ENCODE measurements at regions not wholly inside any gene's neighbourhood (a gene's known extent, or its start where the extent isn't known, plus 50 kb on each side); places are given as distances from the start of the nearest gene placed in this dataset.

- no peaks in the 10 kb centered on the region for H3K79me1 ChIP-seq (replicated peaks; ENCODE audit: low read length, poor library complexity, severe bottlenecking)
- H3K14ac ChIP-seq (ENCODE audit: low read length in 2 of 2): no peak overlapping the region
- no peak overlapping the region for H3K4ac ChIP-seq (ENCODE audit: low read depth in 1 of 2, low read length in 2 of 2)
- no peak overlapping the region for H2BK15ac ChIP-seq (ENCODE audit: low read depth, poor library complexity, severe bottlenecking)
- H4K91ac ChIP-seq (ENCODE audit: low read length): no peak overlapping the region
- no peaks in the 10 kb centered on the region for H3K4me1 ChIP-seq (ENCODE audit: control insufficient read depth, insufficient read depth, low read depth, low read length)
- no peak overlapping the region for H2BK5ac ChIP-seq (ENCODE audit: low read depth, low read length, poor library complexity, severe bottlenecking)
- WGBS: 91% methylated on average over 4 of the region's 4 CpGs
- H3K27me3 ChIP-seq (ENCODE audit: control insufficient read depth in 1 of 2, insufficient read depth in 1 of 2, low read length in 2 of 2): no peaks in the 10 kb centered on the region
- H3K27ac ChIP-seq (ENCODE audit: low read length, poor library complexity, severe bottlenecking): no peak overlapping the region
- no peak overlapping the region for H4K8ac ChIP-seq (ENCODE audit: low read length)
- no peak overlapping the region for H3K4me2 ChIP-seq (ENCODE audit: low read length, poor library complexity, severe bottlenecking)
- no peak overlapping the region for H3K4me3 ChIP-seq (ENCODE audit: insufficient read depth in 1 of 2, low read depth in 1 of 2, low read length in 2 of 2)
- no peak overlapping the region for H2AK5ac ChIP-seq (ENCODE audit: low read length, severe bottlenecking)
- DNase-seq: no peak
- no peak overlapping the region for H3K9ac ChIP-seq (ENCODE audit: low read length)
- H2AFZ ChIP-seq (ENCODE audit: low read depth, low read length): no peak overlapping the region
- H3K23ac ChIP-seq (ENCODE audit: low read length in 2 of 2): no peak overlapping the region
- H3K36me3 ChIP-seq (ENCODE audit: control insufficient read depth in 1 of 2, insufficient read depth in 2 of 2, low read depth in 1 of 2, low read length in 2 of 2): no peaks in the 10 kb centered on the region
- H2BK120ac ChIP-seq (ENCODE audit: low read depth, low read length): no peak overlapping the region
- H3K18ac ChIP-seq (ENCODE audit: low read depth in 1 of 2, low read length in 2 of 2): no peak overlapping the region
- no peak overlapping the region for H2BK12ac ChIP-seq (ENCODE audit: low read length in 2 of 2)
- no peaks in the 10 kb centered on the region for H3K9me3 ChIP-seq (ENCODE audit: control insufficient read depth, low read length)
These were observed 249.0 kb upstream of the KIRREL3 start for GRCh38 chr11:127249576-127249975.

DNA sequence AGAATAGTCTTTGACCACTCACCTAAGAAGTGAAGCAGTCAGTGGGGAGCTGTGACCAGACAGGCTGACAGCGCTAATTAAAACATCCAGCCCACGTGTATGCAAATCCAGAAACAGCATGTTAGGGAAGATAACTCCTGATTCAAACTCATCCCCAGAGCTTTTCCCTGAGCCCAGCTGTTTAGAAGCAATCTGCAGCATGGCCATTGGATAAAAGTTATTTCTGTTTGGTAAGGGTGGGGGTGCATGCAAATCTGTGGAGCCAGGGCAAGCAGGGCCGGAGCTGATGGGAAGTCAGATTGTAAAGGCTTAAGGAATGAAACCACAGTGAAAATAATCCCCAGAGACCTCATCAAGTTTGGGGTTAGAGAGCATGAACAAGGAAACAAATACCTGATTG lies 247.9 kb upstream of the KIRREL3 start:
- no peak overlapping the region for H2BK120ac ChIP-seq (ENCODE audit: low read depth, low read length)
- H3K14ac ChIP-seq (ENCODE audit: low read length in 2 of 2): no peak overlapping the region
- no peaks in the 10 kb centered on the region for H3K4me1 ChIP-seq (ENCODE audit: control insufficient read depth, insufficient read depth, low read depth, low read length)
- H2BK12ac ChIP-seq (ENCODE audit: low read length in 2 of 2): no peak overlapping the region
- H2AK5ac ChIP-seq (ENCODE audit: low read length, severe bottlenecking): no peak overlapping the region
- no peak overlapping the region for H3K4ac ChIP-seq (ENCODE audit: low read depth in 1 of 2, low read length in 2 of 2)
- H3K27ac ChIP-seq (ENCODE audit: low read length, poor library complexity, severe bottlenecking): no peak overlapping the region
- no peak overlapping the region for H3K23ac ChIP-seq (ENCODE audit: low read length in 2 of 2)
- H3K18ac ChIP-seq (ENCODE audit: low read depth in 1 of 2, low read length in 2 of 2): no peak overlapping the region
- no peaks in the 10 kb centered on the region for H3K9me3 ChIP-seq (ENCODE audit: control insufficient read depth, low read length)
- no peak for DNase-seq
- H3K9ac ChIP-seq (ENCODE audit: low read length): no peak overlapping the region
- no peak overlapping the region for H2BK5ac ChIP-seq (ENCODE audit: low read depth, low read length, poor library complexity, severe bottlenecking)
- H4K91ac ChIP-seq (ENCODE audit: low read length): no peak overlapping the region
- no peak overlapping the region for H2AFZ ChIP-seq (ENCODE audit: low read depth, low read length)
- H3K79me1 ChIP-seq (replicated peaks; ENCODE audit: low read length, poor library complexity, severe bottlenecking): no peaks in the 10 kb centered on the region
- H3K4me2 ChIP-seq (ENCODE audit: low read length, poor library complexity, severe bottlenecking): no peak overlapping the region
- 72% methylated on average over 3 of the region's 3 CpGs for WGBS
- no peak overlapping the region for H4K8ac ChIP-seq (ENCODE audit: low read length)
- H2BK15ac ChIP-seq (ENCODE audit: low read depth, poor library complexity, severe bottlenecking): no peak overlapping the region
- H3K36me3 ChIP-seq (ENCODE audit: control insufficient read depth in 1 of 2, insufficient read depth in 2 of 2, low read depth in 1 of 2, low read length in 2 of 2): no peaks in the 10 kb centered on the region
- no peak overlapping the region for H3K4me3 ChIP-seq (ENCODE audit: insufficient read depth in 1 of 2, low read depth in 1 of 2, low read length in 2 of 2)
- no peaks in the 10 kb centered on the region for H3K27me3 ChIP-seq (ENCODE audit: control insufficient read depth in 1 of 2, insufficient read depth in 1 of 2, low read length in 2 of 2)

GRCh38 chr11:127247261-127247851 lies 246.8 kb upstream of the KIRREL3 start:
- no peak for DNase-seq
- Histone ChIP-seq H2BK120ac (ENCODE audit: low read depth, low read length) (no peak overlapping the region), H3K79me1 (replicated peaks; ENCODE audit: low read length, poor library complexity, severe bottlenecking) (no peaks in the 10 kb centered on the region), H3K14ac (ENCODE audit: low read length in 2 of 2) (no peak overlapping the region), H4K91ac (ENCODE audit: low read length) (no peak overlapping the region), H2AFZ (ENCODE audit: low read depth, low read length) (no peak overlapping the region), H2AK5ac (ENCODE audit: low read length, severe bottlenecking) (no peak overlapping the region), H3K27me3 (ENCODE audit: control insufficient read depth in 1 of 2, insufficient read depth in 1 of 2, low read length in 2 of 2) (no peaks in the 10 kb centered on the region), H3K4me1 (ENCODE audit: control insufficient read depth, insufficient read depth, low read depth, low read length) (no peaks in the 10 kb centered on the region), H3K4me3 (ENCODE audit: insufficient read depth in 1 of 2, low read depth in 1 of 2, low read length in 2 of 2) (no peak overlapping the region), H3K4ac (ENCODE audit: low read depth in 1 of 2, low read length in 2 of 2) (no peak overlapping the region), H3K36me3 (ENCODE audit: control insufficient read depth in 1 of 2, insufficient read depth in 2 of 2, low read depth in 1 of 2, low read length in 2 of 2) (no peaks in the 10 kb centered on the region), H2BK12ac (ENCODE audit: low read length in 2 of 2) (no peak overlapping the region), H2BK15ac (ENCODE audit: low read depth, poor library complexity, severe bottlenecking) (no peak overlapping the region), H3K4me2 (ENCODE audit: low read length, poor library complexity, severe bottlenecking) (no peak overlapping the region), H2BK5ac (ENCODE audit: low read depth, low read length, poor library complexity, severe bottlenecking) (no peak overlapping the region), H3K18ac (ENCODE audit: low read depth in 1 of 2, low read length in 2 of 2) (no peak overlapping the region), H3K27ac (ENCODE audit: low read length, poor library complexity, severe bottlenecking) (no peak overlapping the region), H4K8ac (ENCODE audit: low read length) (no peak overlapping the region), H3K9me3 (ENCODE audit: control insufficient read depth, low read length) (no peaks in the 10 kb centered on the region), H3K23ac (ENCODE audit: low read length in 2 of 2) (no peak overlapping the region), H3K9ac (ENCODE audit: low read length) (no peak overlapping the region)
- WGBS: 43% methylated on average over 7 of the region's 7 CpGs

DNA sequence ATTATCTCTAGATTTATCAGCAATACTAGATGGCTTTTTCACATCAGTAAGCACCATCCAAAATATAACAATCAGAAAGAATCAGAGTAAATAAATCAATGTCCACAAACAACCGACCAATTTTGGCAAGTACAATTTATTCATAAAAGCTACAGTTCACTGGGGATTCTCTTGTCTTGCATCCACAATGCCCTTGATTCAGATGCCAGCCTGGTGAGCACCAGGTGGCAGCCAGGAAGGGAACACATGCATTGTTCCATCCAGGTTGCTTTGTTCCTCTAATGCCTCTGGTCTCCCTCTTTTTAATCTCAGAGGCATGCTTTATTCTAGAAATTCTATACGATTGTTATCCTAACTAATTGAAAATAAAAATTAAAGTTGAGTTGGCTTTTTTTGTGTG lies 242.1 kb upstream of the KIRREL3 start:
- Histone ChIP-seq H3K4me2 (ENCODE audit: low read length, poor library complexity, severe bottlenecking) (no peak overlapping the region), H2AK5ac (ENCODE audit: low read length, severe bottlenecking) (no peak overlapping the region), H3K4me1 (ENCODE audit: control insufficient read depth, insufficient read depth, low read depth, low read length) (no peaks in the 10 kb centered on the region), H3K23ac (ENCODE audit: low read length in 2 of 2) (no peak overlapping the region), H4K91ac (ENCODE audit: low read length) (no peak overlapping the region), H2BK12ac (ENCODE audit: low read length in 2 of 2) (no peak overlapping the region), H3K79me1 (replicated peaks; ENCODE audit: low read length, poor library complexity, severe bottlenecking) (no peaks in the 10 kb centered on the region), H2BK120ac (ENCODE audit: low read depth, low read length) (no peak overlapping the region), H3K14ac (ENCODE audit: low read length in 2 of 2) (no peak overlapping the region), H4K8ac (ENCODE audit: low read length) (no peak overlapping the region), H3K27me3 (ENCODE audit: control insufficient read depth in 1 of 2, insufficient read depth in 1 of 2, low read length in 2 of 2) (no peaks in the 10 kb centered on the region), H3K9ac (ENCODE audit: low read length) (no peak overlapping the region), H2BK5ac (ENCODE audit: low read depth, low read length, poor library complexity, severe bottlenecking) (no peak overlapping the region), H3K18ac (ENCODE audit: low read depth in 1 of 2, low read length in 2 of 2) (no peak overlapping the region), H3K9me3 (ENCODE audit: control insufficient read depth, low read length) (no peaks in the 10 kb centered on the region), H2AFZ (ENCODE audit: low read depth, low read length) (no peak overlapping the region), H2BK15ac (ENCODE audit: low read depth, poor library complexity, severe bottlenecking) (no peak overlapping the region), H3K27ac (ENCODE audit: low read length, poor library complexity, severe bottlenecking) (no peak overlapping the region), H3K4ac (ENCODE audit: low read depth in 1 of 2, low read length in 2 of 2) (no peak overlapping the region), H3K36me3 (ENCODE audit: control insufficient read depth in 1 of 2, insufficient read depth in 2 of 2, low read depth in 1 of 2, low read length in 2 of 2) (no peaks in the 10 kb centered on the region), H3K4me3 (ENCODE audit: insufficient read depth in 1 of 2, low read depth in 1 of 2, low read length in 2 of 2) (no peak overlapping the region)
- 87% methylated on average over 2 of the region's 2 CpGs for WGBS
- DNase-seq: no peak

Measured in mesenchymal stem cell (in vitro differentiated cells and primary cell).